GM19328 (cell line): ENCODE measurements at regions not wholly inside any gene's neighbourhood (a gene's known extent, or its start where the extent isn't known, plus 50 kb on each side); places are given as distances from the start of the nearest gene placed in this dataset.

Experiments used
- ATAC-seq: cut with Tn5 transposase; IDR thresholded peaks from one replicate; pipeline ENCODE4 v1.9.1; 2021; ENCODE audit warnings: mild to moderate bottlenecking, moderate library complexity; ENCODE audit not compliant: unreplicated experiment

DNA sequence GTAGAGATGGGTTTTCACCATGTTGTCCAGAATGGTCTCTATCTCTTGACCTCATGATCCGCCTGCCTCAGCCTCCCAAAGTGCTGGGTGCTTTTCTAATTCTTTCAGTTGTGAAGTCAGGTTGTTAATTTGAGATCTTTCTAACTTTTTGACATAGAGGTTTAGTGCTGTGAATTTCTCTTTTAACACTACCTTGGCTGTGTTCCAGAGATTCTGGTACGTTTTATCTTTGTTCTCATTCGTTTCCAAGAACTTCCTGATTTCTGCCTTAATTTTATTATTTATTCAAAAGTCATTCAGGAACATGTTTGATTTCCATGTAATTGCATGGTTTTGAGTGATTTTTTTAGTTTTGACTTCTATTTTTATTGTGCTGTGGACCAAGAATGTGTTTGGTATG, 63.5 kb upstream of the CCDC54 start:
- no peak for ATAC-seq

DNA sequence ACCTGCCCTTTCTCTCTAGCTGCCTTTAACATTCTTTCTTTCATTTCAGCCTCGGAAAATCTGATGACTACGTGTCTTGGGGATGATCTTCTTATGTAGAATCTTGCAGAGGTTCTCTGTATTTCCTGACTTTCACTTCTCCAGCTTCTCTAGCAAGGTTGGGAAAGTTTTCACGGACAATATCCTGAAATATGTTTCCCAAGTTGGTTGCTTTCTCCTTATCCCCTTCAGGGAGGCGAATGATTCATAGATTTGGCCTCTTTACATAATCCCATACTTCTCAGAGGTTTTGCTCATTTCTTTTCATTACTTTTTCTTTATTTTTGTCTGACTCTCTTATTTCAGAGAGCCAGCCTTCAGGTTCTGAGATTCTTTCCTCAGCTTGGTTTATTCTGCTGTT, 62.1 kb upstream of the CCDC54 start:
- no peak for ATAC-seq

DNA sequence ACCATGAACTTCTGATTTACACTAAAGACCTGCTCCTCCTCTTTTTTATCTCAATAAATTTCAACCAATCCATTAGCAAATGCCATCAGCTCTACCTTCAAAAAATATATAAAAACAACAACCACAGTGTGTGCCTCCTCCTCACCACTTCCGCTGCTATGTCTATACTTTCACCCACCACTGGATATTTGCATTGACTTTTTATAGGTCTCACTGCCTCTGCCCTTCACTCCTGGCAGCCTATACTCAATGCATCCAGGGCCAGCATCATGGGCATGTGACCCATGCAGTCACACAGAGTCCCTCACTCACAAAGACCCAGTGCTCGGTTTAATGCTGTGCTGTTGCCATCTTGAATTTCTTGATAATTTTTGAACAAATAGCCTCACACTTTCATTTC, 53.5 kb upstream of the CCDC54 start:
- ATAC-seq: peak; percentile 71

DNA sequence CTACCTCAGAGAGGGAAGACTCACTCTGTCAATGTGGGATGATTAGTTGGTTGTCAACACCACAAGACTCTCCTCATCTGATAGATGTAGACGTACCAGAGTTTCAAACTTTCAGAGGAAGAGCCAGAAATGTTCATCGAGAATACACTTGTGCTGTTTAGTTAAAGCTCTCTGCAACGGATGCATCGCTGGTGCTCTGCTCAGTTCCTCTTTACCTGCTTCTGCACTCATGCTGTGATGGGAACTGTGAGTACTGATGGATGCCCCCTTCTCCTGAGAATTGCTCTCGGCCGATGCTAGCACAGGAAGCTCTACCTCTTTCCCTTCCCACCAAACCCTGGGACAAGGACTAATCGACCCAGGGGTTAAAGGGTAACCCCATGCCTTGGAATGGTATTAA, 51.8 kb upstream of the CCDC54 start:
- ATAC-seq: peak; percentile 42
